Endothelial cell of umbilical vein (primary cell): ENCODE measurements at regions not wholly inside any gene's neighbourhood (a gene's known extent, or its start where the extent isn't known, plus 50 kb on each side); places are given as distances from the start of the nearest gene placed in this dataset.

Experiments used
- BruUV-seq: library from RNA; stranded (reverse); fragments of 400-500 nt; replicated peaks from 2 replicates; lab custom pipeline; 2021; lab: Mats Ljungman, UMichigan
- CTCF ChIA-PET: fragments of 300-600, 350-600 bp; sonication (Branson Sonifier 250); formaldehyde crosslinking; loops from one replicate; lab custom pipeline; 2021; ENCODE audit warnings: antibody characterized with exemption, inconsistent platforms; lab: Charles Lee
- POLR2A ChIA-PET: fragments of 300-600, 350-600 bp; sonication (Branson Sonifier 250); formaldehyde crosslinking; loops from one replicate; lab custom pipeline; 2021; ENCODE audit warnings: antibody characterized with exemption, inconsistent platforms; lab: Charles Lee
- DNase-seq: peaks from one replicate; pipeline ENCODE4 v3.0.0-alpha.2; 2011; ENCODE audit warnings: low read depth, low spot score
- FAIRE-seq: peaks from 2 replicates; lab custom pipeline; 2011; peaks lifted over from hg19 to GRCh38; lab: Jason Lieb, UNC
- H2AFZ ChIP-seq: 2 replicates; pipeline ENCODE4 v1.6.0; 2012; ENCODE audit warnings: low read depth, low read length, control low read depth, inconsistent platforms
- H3K27ac ChIP-seq: 2 replicates; pipeline ENCODE4 v1.5.1; 2011; ENCODE audit warnings: low read depth, mild to moderate bottlenecking, control low read depth, low read length, moderate library complexity; ENCODE audit not compliant: insufficient read depth
- H3K27me3 ChIP-seq, 2 experiments: 2 replicates each; pipeline versions ENCODE4 v1.6.0 to v1.6.1; 2011; ENCODE audit warnings: low read length in 2 of 2, mixed read lengths in 1 of 2; ENCODE audit not compliant: control insufficient read depth in 2 of 2, insufficient read depth in 2 of 2
- H3K36me3 ChIP-seq, 2 experiments: 2 replicates in 1 of 2; 3 replicates in 1 of 2; pipeline ENCODE4 v1.5.1; 2011; ENCODE audit warnings: low read length in 2 of 2, mild to moderate bottlenecking in 1 of 2, moderate library complexity in 1 of 2; ENCODE audit not compliant: control insufficient read depth in 2 of 2, insufficient read depth in 2 of 2; ENCODE audit errors: extremely low read depth in 1 of 2
- H3K4me1 ChIP-seq: 3 replicates; pipeline ENCODE4 v1.5.1; 2011; ENCODE audit warnings: mild to moderate bottlenecking, low read length; ENCODE audit not compliant: control insufficient read depth, insufficient read depth; ENCODE audit errors: extremely low read depth
- H3K4me2 ChIP-seq: 2 replicates; pipeline ENCODE4 v1.6.1; 2011; ENCODE audit warnings: low read length, control low read depth, mixed read lengths; ENCODE audit not compliant: insufficient read depth
- H3K4me3 ChIP-seq, 3 experiments: fragments of 200-600 bp in 1 of 3; sonication (generic), shearing (Covaris generic) in 1 of 3; replicated peaks in 1 of 3; 2 replicates each; pipeline ENCODE4 v1.5.1; 2011 to 2016; ENCODE audit warnings: control low read depth in 3 of 3, low read length in 3 of 3, mild to moderate bottlenecking in 2 of 3, inconsistent platforms in 1 of 3, low read depth in 1 of 3, moderate library complexity in 1 of 3; ENCODE audit not compliant: insufficient read depth in 1 of 3
- H3K79me2 ChIP-seq: 2 replicates; pipeline ENCODE4 v1.6.0; 2012; ENCODE audit warnings: low read length, inconsistent platforms; ENCODE audit not compliant: control insufficient read depth, insufficient read depth
- H3K9ac ChIP-seq: replicated peaks from 2 replicates; pipeline ENCODE3; 2011; ENCODE audit warnings: low read length, control low read depth; ENCODE audit not compliant: insufficient read depth; ENCODE audit errors: extremely low read depth
- H3K9me1 ChIP-seq: replicated peaks from 3 replicates; pipeline ENCODE4 v1.6.0; 2011; ENCODE audit warnings: mild to moderate bottlenecking, low read length; ENCODE audit not compliant: control insufficient read depth, insufficient read depth; ENCODE audit errors: extremely low read depth
- H3K9me3 ChIP-seq: replicated peaks from 2 replicates; pipeline ENCODE4 v1.5.1; 2012; ENCODE audit warnings: low read length, inconsistent platforms; ENCODE audit not compliant: control insufficient read depth, insufficient read depth
- H4K20me1 ChIP-seq: replicated peaks from 2 replicates; pipeline ENCODE3; 2011; ENCODE audit warnings: mild to moderate bottlenecking, low read length; ENCODE audit not compliant: control insufficient read depth, insufficient read depth; ENCODE audit errors: extremely low read depth
- EZH2 ChIP-seq: IDR thresholded peaks from 2 replicates; pipeline ENCODE4 v1.6.1; 2012; ENCODE audit warnings: borderline replicate concordance, low read depth, mild to moderate bottlenecking, moderate library complexity, low read length, inconsistent platforms; ENCODE audit not compliant: severe bottlenecking
- FOS ChIP-seq: IDR thresholded peaks from 2 replicates; pipeline ENCODE4 v1.6.1; 2011; ENCODE audit warnings: mild to moderate bottlenecking, low read length, moderate library complexity, borderline replicate concordance; ENCODE audit not compliant: insufficient read depth
- GATA2 ChIP-seq: IDR thresholded peaks from 2 replicates; pipeline ENCODE4 v1.7.0; 2011; ENCODE audit warnings: low read depth, mild to moderate bottlenecking, moderate library complexity, mixed read lengths, low read length; ENCODE audit not compliant: insufficient read length, insufficient read depth
- JUN ChIP-seq: IDR thresholded peaks from 2 replicates; pipeline ENCODE4 v1.6.1; 2011; ENCODE audit warnings: borderline replicate concordance, low read depth; ENCODE audit not compliant: insufficient read length, insufficient read depth
- MYC ChIP-seq: IDR thresholded peaks from one replicate; pipeline ENCODE4 v1.6.1; 2011; ENCODE audit warnings: mild to moderate bottlenecking, low read depth, low read length
- POLR2A ChIP-seq: IDR thresholded peaks from 2 replicates; pipeline ENCODE4 v1.6.1; 2012; ENCODE audit warnings: low read depth, mild to moderate bottlenecking, control low read depth, low read length
- POLR2AphosphoS5 ChIP-seq: IDR thresholded peaks from 2 replicates; pipeline ENCODE4 v1.6.1; 2012; ENCODE audit warnings: low read depth, mild to moderate bottlenecking, control low read depth, low read length, moderate library complexity; ENCODE audit not compliant: insufficient read depth
- dilution Hi-C: fragments of 300-500 bp; cut with MboI; formaldehyde crosslinking; loops from one replicate; pipeline ENCODE4 v1.15.0; 2019; ENCODE audit warnings: low sequenced_read_pairs; ENCODE audit not compliant: extremely low pct_ligation_motif_present
- intact Hi-C: fragments of 100-400 bp; cut with micrococcal nuclease; formaldehyde crosslinking; loops from one replicate; pipeline ENCODE4 v1.10.0; 2022
- TF ChIP-seq, protein P1 (sequence below): IDR thresholded peaks from 2 replicates; pipeline ENCODE4 v1.6.1; 2011; ENCODE audit not compliant: insufficient read depth, insufficient read length
- TF ChIP-seq, protein P2 (sequence below), 2 donors: IDR thresholded peaks; 1 replicate in 1 of 2; 2 replicates in 1 of 2; pipeline ENCODE4 v1.5.1; 2011; ENCODE audit warnings: low read length in 2 of 2, mild to moderate bottlenecking in 2 of 2, moderate library complexity in 2 of 2, control low read depth in 1 of 2, inconsistent platforms in 1 of 2, low read depth in 1 of 2; ENCODE audit not compliant: insufficient read depth in 1 of 2; ENCODE audit errors: extremely low read depth in 1 of 2

DNA sequence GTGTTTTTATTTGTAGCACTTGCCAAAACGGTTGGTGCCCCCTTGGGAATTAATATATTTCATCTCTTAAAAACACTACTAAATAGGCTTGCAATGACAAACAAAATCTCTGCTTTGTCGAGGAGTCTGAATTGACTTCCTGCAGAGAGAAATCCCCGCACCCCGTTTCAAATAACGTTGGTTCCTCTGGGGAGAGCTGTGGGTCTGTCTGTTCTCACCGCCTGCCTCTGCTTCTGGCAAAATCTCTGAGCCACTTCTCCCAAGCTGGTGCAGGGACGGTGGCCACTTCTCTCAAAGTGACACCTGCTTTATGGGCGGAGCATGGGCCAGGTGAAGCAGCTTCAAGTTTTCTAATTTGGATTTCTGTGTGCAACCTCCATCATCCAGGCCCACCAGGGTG is 186.3 kb upstream of the ADARB2 start:
- ChIA-PET CTCF (no interaction called here), POLR2A (no interaction called here)
- dilution Hi-C loops (no loop called here), intact Hi-C loops (no loop called here)
- H3K4me3 ChIP-seq = no peak overlapping the region
- H4K20me1 ChIP-seq = no peaks in the 10 kb centered on the region
- no peak overlapping the region for H3K27ac ChIP-seq
- no TSS peak for BruUV-seq
- H3K9ac ChIP-seq = no peak overlapping the region
- no peaks in the 10 kb centered on the region for H3K9me1 ChIP-seq
- no peaks in the 10 kb centered on the region for H3K4me1 ChIP-seq
- no peak for FAIRE-seq
- no peaks in the 10 kb centered on the region for H3K36me3 ChIP-seq
- H3K79me2 ChIP-seq = no peaks in the 10 kb centered on the region
- H3K4me2 ChIP-seq = no peak overlapping the region
- TF ChIP-seq, protein P1, sequence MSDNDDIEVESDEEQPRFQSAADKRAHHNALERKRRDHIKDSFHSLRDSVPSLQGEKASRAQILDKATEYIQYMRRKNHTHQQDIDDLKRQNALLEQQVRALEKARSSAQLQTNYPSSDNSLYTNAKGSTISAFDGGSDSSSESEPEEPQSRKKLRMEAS = no peak
- TF ChIP-seq POLR2A = no peak
- TF ChIP-seq, protein P2, sequence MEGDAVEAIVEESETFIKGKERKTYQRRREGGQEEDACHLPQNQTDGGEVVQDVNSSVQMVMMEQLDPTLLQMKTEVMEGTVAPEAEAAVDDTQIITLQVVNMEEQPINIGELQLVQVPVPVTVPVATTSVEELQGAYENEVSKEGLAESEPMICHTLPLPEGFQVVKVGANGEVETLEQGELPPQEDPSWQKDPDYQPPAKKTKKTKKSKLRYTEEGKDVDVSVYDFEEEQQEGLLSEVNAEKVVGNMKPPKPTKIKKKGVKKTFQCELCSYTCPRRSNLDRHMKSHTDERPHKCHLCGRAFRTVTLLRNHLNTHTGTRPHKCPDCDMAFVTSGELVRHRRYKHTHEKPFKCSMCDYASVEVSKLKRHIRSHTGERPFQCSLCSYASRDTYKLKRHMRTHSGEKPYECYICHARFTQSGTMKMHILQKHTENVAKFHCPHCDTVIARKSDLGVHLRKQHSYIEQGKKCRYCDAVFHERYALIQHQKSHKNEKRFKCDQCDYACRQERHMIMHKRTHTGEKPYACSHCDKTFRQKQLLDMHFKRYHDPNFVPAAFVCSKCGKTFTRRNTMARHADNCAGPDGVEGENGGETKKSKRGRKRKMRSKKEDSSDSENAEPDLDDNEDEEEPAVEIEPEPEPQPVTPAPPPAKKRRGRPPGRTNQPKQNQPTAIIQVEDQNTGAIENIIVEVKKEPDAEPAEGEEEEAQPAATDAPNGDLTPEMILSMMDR (IDR thresholded peaks at IDR 0.05; ENCODE audit: extremely low read depth in 1 of 2, insufficient read depth in 1 of 2, low read depth in 1 of 2, low read length in 2 of 2) = no peak
- TF ChIP-seq GATA2 = no peak
- no peak for TF ChIP-seq MYC
- no peak for TF ChIP-seq EZH2
- TF ChIP-seq JUN = no peak
- TF ChIP-seq POLR2AphosphoS5 = no peak
- no peak for TF ChIP-seq FOS
- H3K9me3 ChIP-seq = peaks cover 2% of the 10 kb centered on the region
- no peak overlapping the region for H2AFZ ChIP-seq
- DNase-seq = no peak
- H3K27me3 ChIP-seq = no peaks in the 10 kb centered on the region
